ENCODE measurements at regions not wholly inside any gene's neighbourhood (a gene's known extent, or its start where the extent isn't known, plus 50 kb on each side); places are given as distances from the start of the nearest gene placed in this dataset.
"Not testable (repeated sequence)": the region's sequence is repeated elsewhere in the genome, so short reads cannot be mapped to it uniquely, and the experiment has no call there.

- no peak overlapping the region for H3K4me3 ChIP-seq (ENCODE audit: low read depth in 1 of 2, low read length in 2 of 2)
- H3K27me3 ChIP-seq (ENCODE audit: low read depth, low read length): no peaks in the 10 kb centered on the region
- no peaks in the 10 kb centered on the region for H3K4me1 ChIP-seq (ENCODE audit: control insufficient read depth in 1 of 2, insufficient read depth in 2 of 2, low read length in 2 of 2)
- no peak overlapping the region for H3K27ac ChIP-seq (ENCODE audit: low read length)
- no peaks in the 10 kb centered on the region for H3K9me3 ChIP-seq (ENCODE audit: control insufficient read depth in 1 of 2, low read length in 2 of 2)
- H3K36me3 ChIP-seq (ENCODE audit: control insufficient read depth in 1 of 2, insufficient read depth in 2 of 2, low read length in 2 of 2): no peaks in the 10 kb centered on the region
Measured at GRCh38 chr17:45656527-45657181, 127.5 kb upstream of the CRHR1 start.

GRCh38 chr17:45660474-45660873 lies 123.6 kb upstream of the CRHR1 start:
- H3K9me3 ChIP-seq (ENCODE audit: control insufficient read depth in 1 of 2, low read length in 2 of 2): peaks cover 0 to 4% of the 10 kb centered on the region in 2 donors
- no peaks in the 10 kb centered on the region for H3K36me3 ChIP-seq (ENCODE audit: control insufficient read depth in 1 of 2, insufficient read depth in 2 of 2, low read length in 2 of 2)
- no peaks in the 10 kb centered on the region for H3K4me1 ChIP-seq (ENCODE audit: control insufficient read depth in 1 of 2, insufficient read depth in 2 of 2, low read length in 2 of 2)
- H3K27ac ChIP-seq (ENCODE audit: low read length): no peak overlapping the region
- H3K27me3 ChIP-seq (ENCODE audit: low read depth, low read length): no peaks in the 10 kb centered on the region
- H3K4me3 ChIP-seq (ENCODE audit: low read depth in 1 of 2, low read length in 2 of 2): no peak overlapping the region

DNA sequence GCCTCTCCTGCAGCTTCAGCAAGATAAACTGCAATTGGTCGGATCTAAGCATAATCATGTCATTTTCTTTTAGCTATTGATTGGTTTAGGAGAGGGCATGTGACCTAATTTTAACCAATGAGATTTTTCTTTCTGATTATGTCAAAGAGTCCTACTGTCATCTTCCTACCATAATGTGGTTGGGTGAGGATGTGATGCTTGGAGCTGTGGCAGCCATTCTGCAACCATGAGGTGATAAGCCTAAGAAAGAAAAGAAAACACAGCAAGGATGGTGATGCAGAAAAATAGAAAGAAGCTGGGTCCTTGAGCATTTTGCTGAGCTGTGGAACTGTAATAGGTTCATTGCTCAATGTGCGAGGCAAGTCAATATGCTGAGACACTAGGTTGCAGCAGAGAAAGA lies 121.7 kb upstream of the CRHR1 start:
- Histone ChIP-seq H3K4me3 (ENCODE audit: low read depth in 1 of 2, low read length in 2 of 2) (no peak overlapping the region), H3K27me3 (ENCODE audit: low read depth, low read length) (no peaks in the 10 kb centered on the region), H3K27ac (ENCODE audit: low read length) (no peak overlapping the region), H3K4me1 (ENCODE audit: control insufficient read depth in 1 of 2, insufficient read depth in 2 of 2, low read length in 2 of 2) (no peaks in the 10 kb centered on the region), H3K36me3 (ENCODE audit: control insufficient read depth in 1 of 2, insufficient read depth in 2 of 2, low read length in 2 of 2) (no peaks in the 10 kb centered on the region), H3K9me3 (ENCODE audit: control insufficient read depth in 1 of 2, low read length in 2 of 2) (peaks cover 0 to 4% of the 10 kb centered on the region in 2 donors)

DNA sequence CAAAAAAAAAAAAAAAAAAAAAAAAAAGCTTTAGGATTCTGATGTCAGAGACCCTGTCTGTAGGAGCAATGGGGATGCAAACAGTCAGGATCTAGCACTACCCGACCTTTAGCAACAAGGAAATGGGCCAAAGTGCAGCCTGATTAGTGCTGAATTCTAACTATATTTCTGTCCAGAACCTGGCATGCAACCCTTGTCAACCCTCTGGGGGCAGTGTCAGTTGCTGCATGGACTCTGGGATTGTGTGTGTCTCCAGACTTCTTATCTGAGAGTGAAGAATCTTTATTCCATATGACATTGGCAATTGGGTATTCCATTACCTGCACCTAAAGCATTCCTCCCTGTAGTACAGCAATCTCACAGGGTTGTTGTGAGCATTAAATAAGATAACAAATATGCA lies 120.3 kb upstream of the CRHR1 start:
- H3K27me3 ChIP-seq (ENCODE audit: low read depth, low read length): no peaks in the 10 kb centered on the region
- no peak overlapping the region for H3K4me3 ChIP-seq (ENCODE audit: low read depth in 1 of 2, low read length in 2 of 2)
- no peak overlapping the region for H3K27ac ChIP-seq (ENCODE audit: low read length)
- H3K4me1 ChIP-seq (ENCODE audit: control insufficient read depth in 1 of 2, insufficient read depth in 2 of 2, low read length in 2 of 2): no peaks in the 10 kb centered on the region
- no peaks in the 10 kb centered on the region for H3K36me3 ChIP-seq (ENCODE audit: control insufficient read depth in 1 of 2, insufficient read depth in 2 of 2, low read length in 2 of 2)
- peaks cover 0 to 4% of the 10 kb centered on the region in 2 donors for H3K9me3 ChIP-seq (ENCODE audit: control insufficient read depth in 1 of 2, low read length in 2 of 2)

DNA sequence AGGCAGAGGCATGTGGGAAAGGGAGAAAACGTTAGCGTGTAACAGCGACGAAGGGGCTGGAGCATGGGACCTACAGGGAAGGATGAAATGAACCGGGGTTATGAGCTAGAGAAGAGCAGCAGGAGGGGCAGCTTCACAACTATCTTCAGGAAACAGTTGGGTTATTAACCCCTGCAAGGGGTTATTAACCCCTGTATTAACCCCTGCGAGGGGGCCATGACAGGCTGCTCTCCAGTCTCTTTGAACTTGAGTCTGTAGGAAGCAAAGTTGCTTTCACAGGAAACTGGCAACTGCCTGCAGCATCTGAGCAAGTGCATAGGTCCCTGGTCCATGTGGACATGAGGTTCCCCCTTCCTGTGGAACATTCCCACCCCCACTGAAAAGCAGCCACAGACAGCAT lies 119.2 kb upstream of the CRHR1 start:
- H3K27ac ChIP-seq (ENCODE audit: low read length): no peak overlapping the region
- no peak overlapping the region for H3K4me3 ChIP-seq (ENCODE audit: low read depth in 1 of 2, low read length in 2 of 2)
- H3K4me1 ChIP-seq (ENCODE audit: control insufficient read depth in 1 of 2, insufficient read depth in 2 of 2, low read length in 2 of 2): no peaks in the 10 kb centered on the region
- H3K9me3 ChIP-seq (ENCODE audit: control insufficient read depth in 1 of 2, low read length in 2 of 2): peaks cover 0 to 4% of the 10 kb centered on the region in 2 donors
- no peaks in the 10 kb centered on the region for H3K27me3 ChIP-seq (ENCODE audit: low read depth, low read length)
- no peaks in the 10 kb centered on the region for H3K36me3 ChIP-seq (ENCODE audit: control insufficient read depth in 1 of 2, insufficient read depth in 2 of 2, low read length in 2 of 2)

- Histone ChIP-seq H3K27me3 (ENCODE audit: low read depth, low read length) (no peaks in the 10 kb centered on the region), H3K36me3 (ENCODE audit: control insufficient read depth in 1 of 2, insufficient read depth in 2 of 2, low read length in 2 of 2) (no peaks in the 10 kb centered on the region)
Measured at GRCh38 chr17:45666046-45666600, 118.0 kb upstream of the CRHR1 start.

GRCh38 chr17:45666641-45667040 lies 117.5 kb upstream of the CRHR1 start:
- no peak overlapping the region for H3K27ac ChIP-seq (ENCODE audit: low read length)
- H3K4me3 ChIP-seq (ENCODE audit: low read depth in 1 of 2, low read length in 2 of 2): no peak overlapping the region
- peaks cover 0 to 4% of the 10 kb centered on the region in 2 donors for H3K9me3 ChIP-seq (ENCODE audit: control insufficient read depth in 1 of 2, low read length in 2 of 2)
- no peaks in the 10 kb centered on the region for H3K27me3 ChIP-seq (ENCODE audit: low read depth, low read length)
- no peaks in the 10 kb centered on the region for H3K4me1 ChIP-seq (ENCODE audit: control insufficient read depth in 1 of 2, insufficient read depth in 2 of 2, low read length in 2 of 2)
- H3K36me3 ChIP-seq (ENCODE audit: control insufficient read depth in 1 of 2, insufficient read depth in 2 of 2, low read length in 2 of 2): no peaks in the 10 kb centered on the region

More at GRCh38 chr17:45666046-45666600, 118.0 kb upstream of the CRHR1 start:
- no peak overlapping the region for H3K27ac ChIP-seq (ENCODE audit: low read length)
- H3K4me1 ChIP-seq (ENCODE audit: control insufficient read depth in 1 of 2, insufficient read depth in 2 of 2, low read length in 2 of 2): no peaks in the 10 kb centered on the region
- H3K9me3 ChIP-seq (ENCODE audit: control insufficient read depth in 1 of 2, low read length in 2 of 2): peaks cover 0 to 4% of the 10 kb centered on the region in 2 donors
- H3K4me3 ChIP-seq (ENCODE audit: low read depth in 1 of 2, low read length in 2 of 2): no peak overlapping the region

DNA sequence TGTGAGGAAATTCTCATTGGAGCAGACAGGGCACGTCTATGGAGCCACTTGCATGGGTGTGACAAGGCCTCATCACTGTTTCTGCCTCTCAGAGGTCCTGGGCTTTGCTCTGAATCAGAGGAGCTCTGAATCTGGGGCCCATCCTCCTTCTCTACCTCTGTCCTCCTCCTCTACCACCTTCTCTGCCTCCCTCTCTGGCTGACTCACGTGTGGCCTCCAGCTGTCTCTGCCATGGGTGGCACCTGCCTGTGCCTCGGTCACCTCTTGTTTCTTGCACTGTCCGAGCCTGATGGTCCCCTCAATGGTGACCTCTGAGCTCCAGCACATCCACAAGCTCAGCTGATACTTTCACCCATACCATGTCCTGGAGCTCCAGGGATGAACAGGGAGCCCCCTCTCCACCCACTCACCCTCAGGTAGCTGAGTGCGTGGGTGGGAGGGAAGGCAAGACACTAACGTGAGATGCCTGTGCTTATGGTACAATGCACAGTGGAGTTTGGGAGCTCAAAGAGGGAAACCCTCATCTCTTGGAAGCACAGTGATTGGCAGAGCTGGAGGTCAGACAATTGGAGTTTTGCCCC lies 116.4 kb upstream of the CRHR1 start:
- no peak overlapping the region for H3K27ac ChIP-seq (ENCODE audit: low read length)
- no peaks in the 10 kb centered on the region for H3K4me1 ChIP-seq (ENCODE audit: control insufficient read depth in 1 of 2, insufficient read depth in 2 of 2, low read length in 2 of 2)
- H3K9me3 ChIP-seq (ENCODE audit: control insufficient read depth in 1 of 2, low read length in 2 of 2): no peaks in the 10 kb centered on the region
- H3K4me3 ChIP-seq (ENCODE audit: low read depth in 1 of 2, low read length in 2 of 2): no peak overlapping the region
- no peaks in the 10 kb centered on the region for H3K27me3 ChIP-seq (ENCODE audit: low read depth, low read length)
- no peaks in the 10 kb centered on the region for H3K36me3 ChIP-seq (ENCODE audit: control insufficient read depth in 1 of 2, insufficient read depth in 2 of 2, low read length in 2 of 2)

DNA sequence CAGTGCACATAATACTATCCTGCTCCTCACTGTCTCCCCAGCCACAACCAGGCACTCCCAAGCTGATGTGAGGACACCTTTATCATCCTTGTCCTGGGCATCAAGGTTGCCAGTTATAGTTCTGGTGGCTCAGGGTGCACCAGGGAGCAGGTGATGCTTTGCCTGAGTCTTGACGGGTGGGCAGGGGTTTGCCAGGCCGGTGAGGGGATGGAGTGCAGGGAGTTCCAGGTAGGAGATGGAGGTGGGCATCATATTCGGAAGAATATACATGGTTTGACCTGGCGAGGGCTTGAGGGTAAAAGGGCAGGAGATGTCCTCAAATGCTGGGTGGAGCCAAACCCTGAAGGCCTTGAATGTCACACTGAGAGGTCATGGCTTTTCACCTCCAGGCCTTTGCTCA lies 115.8 kb upstream of the CRHR1 start:
- Histone ChIP-seq H3K36me3 (ENCODE audit: control insufficient read depth in 1 of 2, insufficient read depth in 2 of 2, low read length in 2 of 2) (no peaks in the 10 kb centered on the region), H3K9me3 (ENCODE audit: control insufficient read depth in 1 of 2, low read length in 2 of 2) (no peaks in the 10 kb centered on the region), H3K4me1 (ENCODE audit: control insufficient read depth in 1 of 2, insufficient read depth in 2 of 2, low read length in 2 of 2) (no peaks in the 10 kb centered on the region), H3K27ac (ENCODE audit: low read length) (no peak overlapping the region), H3K27me3 (ENCODE audit: low read depth, low read length) (no peaks in the 10 kb centered on the region), H3K4me3 (ENCODE audit: low read depth in 1 of 2, low read length in 2 of 2) (no peak overlapping the region)

DNA sequence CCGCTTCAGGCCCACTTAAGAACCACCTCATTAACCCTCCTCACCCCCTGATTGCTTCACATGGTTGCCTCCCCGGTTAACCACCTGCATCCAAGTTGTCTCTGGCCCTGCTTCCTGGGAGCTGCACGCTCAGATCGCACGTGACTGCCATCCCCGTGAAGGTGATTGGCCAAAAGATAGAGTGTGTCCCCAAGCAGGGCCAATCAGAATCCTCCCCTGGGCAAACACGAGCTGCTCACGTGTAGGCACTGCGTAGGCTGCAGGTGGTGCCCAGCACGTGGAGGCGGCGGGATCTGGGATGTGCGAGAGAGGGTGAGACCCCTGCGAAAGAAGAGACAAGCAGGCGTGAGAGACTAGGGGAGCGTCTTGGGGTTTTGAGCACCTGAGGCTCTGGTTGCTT lies 111.8 kb upstream of the CRHR1 start:
- no peaks in the 10 kb centered on the region for H3K27me3 ChIP-seq (ENCODE audit: low read depth, low read length)

DNA sequence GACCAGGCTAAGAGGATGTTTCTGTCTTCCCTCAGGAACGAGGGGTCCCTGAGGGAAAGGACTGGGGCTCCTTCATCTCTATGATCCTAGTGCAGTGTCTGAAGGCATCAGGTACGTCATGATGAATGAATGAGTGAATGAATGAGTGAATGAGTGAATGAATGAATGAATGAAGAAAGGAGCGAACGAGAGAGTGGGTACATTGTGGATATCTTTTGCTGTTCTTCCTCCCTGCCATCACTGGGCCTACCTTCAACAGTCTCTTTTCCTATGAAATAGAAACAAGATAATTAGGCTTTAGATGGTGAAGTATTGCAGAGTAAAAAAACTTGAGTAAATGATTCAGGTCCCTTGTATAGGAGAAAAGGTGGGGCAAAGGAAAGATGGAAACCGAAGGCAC lies 111.3 kb upstream of the CRHR1 start:
- H3K9me3 ChIP-seq (ENCODE audit: control insufficient read depth in 1 of 2, low read length in 2 of 2): no peaks in the 10 kb centered on the region
- no peak overlapping the region for H3K27ac ChIP-seq (ENCODE audit: low read length)
- no peaks in the 10 kb centered on the region for H3K36me3 ChIP-seq (ENCODE audit: control insufficient read depth in 1 of 2, insufficient read depth in 2 of 2, low read length in 2 of 2)
- H3K4me3 ChIP-seq (ENCODE audit: low read depth in 1 of 2, low read length in 2 of 2): no peak overlapping the region
- no peaks in the 10 kb centered on the region for H3K27me3 ChIP-seq (ENCODE audit: low read depth, low read length)
- H3K4me1 ChIP-seq (ENCODE audit: control insufficient read depth in 1 of 2, insufficient read depth in 2 of 2, low read length in 2 of 2): no peaks in the 10 kb centered on the region

More for the DNA sequence above, 111.8 kb upstream of the CRHR1 start:
- H3K4me1 ChIP-seq (ENCODE audit: control insufficient read depth in 1 of 2, insufficient read depth in 2 of 2, low read length in 2 of 2): no peaks in the 10 kb centered on the region
- no peaks in the 10 kb centered on the region for H3K36me3 ChIP-seq (ENCODE audit: control insufficient read depth in 1 of 2, insufficient read depth in 2 of 2, low read length in 2 of 2)
- H3K27ac ChIP-seq (ENCODE audit: low read length): no peak overlapping the region
- H3K4me3 ChIP-seq (ENCODE audit: low read depth in 1 of 2, low read length in 2 of 2): no peak overlapping the region
- H3K9me3 ChIP-seq (ENCODE audit: control insufficient read depth in 1 of 2, low read length in 2 of 2): no peaks in the 10 kb centered on the region

DNA sequence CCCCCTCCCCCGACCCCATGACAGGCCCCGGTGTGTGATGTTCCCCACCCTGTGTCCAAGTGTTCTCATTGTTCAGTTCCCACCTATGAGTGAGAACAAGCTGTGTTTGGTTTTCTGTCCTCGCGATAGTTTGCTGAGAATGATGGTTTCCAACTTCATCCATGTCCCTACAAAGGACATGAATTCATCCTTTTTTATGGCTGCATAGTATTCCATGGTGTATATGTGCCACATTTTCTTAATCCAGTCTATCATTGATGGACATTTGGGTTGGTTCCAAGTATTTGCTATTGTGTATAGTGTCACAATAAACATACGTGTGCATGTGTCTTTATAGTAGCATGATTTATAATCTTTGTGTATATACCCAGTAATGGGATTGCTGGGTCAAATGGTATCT lies 110.4 kb upstream of the CRHR1 start:
- H3K4me1 ChIP-seq (ENCODE audit: control insufficient read depth in 1 of 2, insufficient read depth in 2 of 2, low read length in 2 of 2); H3K27me3 ChIP-seq (ENCODE audit: low read depth, low read length); H3K9me3 ChIP-seq (ENCODE audit: control insufficient read depth in 1 of 2, low read length in 2 of 2); H3K36me3 ChIP-seq (ENCODE audit: control insufficient read depth in 1 of 2, insufficient read depth in 2 of 2, low read length in 2 of 2); H3K27ac ChIP-seq (ENCODE audit: low read length); H3K4me3 ChIP-seq (ENCODE audit: low read depth in 1 of 2, low read length in 2 of 2): not testable (repeated sequence)
